D721Med (cell line): ENCODE measurements at regions not wholly inside any gene's neighbourhood (a gene's known extent, or its start where the extent isn't known, plus 50 kb on each side); places are given as distances from the start of the nearest gene placed in this dataset.

Experiments used
- DNase-seq: peaks from one replicate; pipeline ENCODE4 v3.0.0; 2011; ENCODE audit warnings: low spot score; ENCODE audit not compliant: insufficient read length
- FAIRE-seq: peaks from 2 replicates; lab custom pipeline; 2011; peaks lifted over from hg19 to GRCh38; lab: Jason Lieb, UNC
- CTCF ChIP-seq: IDR thresholded peaks from 2 replicates; pipeline ENCODE4 v1.5.1; 2012; ENCODE audit warnings: mild to moderate bottlenecking, control low read depth; ENCODE audit not compliant: insufficient read depth; ENCODE audit errors: missing control alignments

GRCh38 chr10:118118716-118119115 lies 72.0 kb upstream of the RAB11FIP2 start:
- DNase-seq, result no peak
- no peak for TF ChIP-seq CTCF
- no peak for FAIRE-seq

GRCh38 chr10:118116715-118117449 lies 70.1 kb upstream of the RAB11FIP2 start:
- no peak for DNase-seq
- TF ChIP-seq CTCF, result no peak
- no peak for FAIRE-seq

- DNase-seq, result no peak
- TF ChIP-seq CTCF, result no peak
- FAIRE-seq, result no peak
Observed at GRCh38 chr10:118116362-118116714, 69.6 kb upstream of the RAB11FIP2 start.

GRCh38 chr10:118115701-118116100 lies 69.0 kb upstream of the RAB11FIP2 start:
- no peak for TF ChIP-seq CTCF
- FAIRE-seq (no peak), DNase-seq (no peak)

- no peak for DNase-seq
- TF ChIP-seq CTCF, result no peak
- no peak for FAIRE-seq
Observed at GRCh38 chr10:118114992-118115391, 68.3 kb upstream of the RAB11FIP2 start.

GRCh38 chr10:118112543-118113125 lies 65.9 kb upstream of the RAB11FIP2 start:
- DNase-seq (no peak), FAIRE-seq (no peak)
- TF ChIP-seq CTCF, result no peak

GRCh38 chr10:118110750-118111149 lies 64.0 kb upstream of the RAB11FIP2 start:
- no peak for FAIRE-seq
- no peak for TF ChIP-seq CTCF

More at GRCh38 chr10:118110750-118111149, 64.0 kb upstream of the RAB11FIP2 start:
- DNase-seq, result no peak
